Astrocyte of the cerebellum (primary cell): ENCODE measurements at regions not wholly inside any gene's neighbourhood (a gene's known extent, or its start where the extent isn't known, plus 50 kb on each side); places are given as distances from the start of the nearest gene placed in this dataset.

Experiments used
- DNase-seq: peaks from one replicate; pipeline ENCODE4 v3.0.0-alpha.2; 2011; ENCODE audit warnings: low read depth
- H3K4me3 ChIP-seq: 2 replicates; pipeline ENCODE4 v1.5.1; 2011; ENCODE audit warnings: mild to moderate bottlenecking, low read depth, low read length, moderate library complexity
- CTCF ChIP-seq: IDR thresholded peaks from 2 replicates; pipeline ENCODE4 v1.5.1; 2012; ENCODE audit warnings: low read length, low read depth, moderate library complexity, mild to moderate bottlenecking; ENCODE audit errors: missing control alignments
- in situ Hi-C: cut with HindIII; loops from 2 replicates; pipeline ENCODE4 v1.10.0; 2017; ENCODE audit warnings: low sequenced_read_pairs

- H3K4me3 ChIP-seq = no peak overlapping the region
- in situ Hi-C loops = loop anchor here (5.0 kb wide), 1 partner anchor 107 kb away; no protein-coding TSS in a partner anchor
- DNase-seq = no peak
- no peak for TF ChIP-seq CTCF
Measured at GRCh38 chrX:5648941-5649568, 579.6 kb downstream of the NLGN4X start.

GRCh38 chrX:5646818-5647217 lies 581.8 kb downstream of the NLGN4X start:
- in situ Hi-C loops = loop anchor here (5.0 kb wide), 1 partner anchor 105 kb away; no protein-coding TSS in a partner anchor
- no peak for DNase-seq
- TF ChIP-seq CTCF = no peak
- H3K4me3 ChIP-seq = no peak overlapping the region

GRCh38 chrX:5644776-5645175 lies 583.9 kb downstream of the NLGN4X start:
- in situ Hi-C loops = loop anchor here (5.0 kb wide), 1 partner anchor 102 kb away; no protein-coding TSS in a partner anchor

GRCh38 chrX:5640071-5640470 lies 588.6 kb downstream of the NLGN4X start:
- DNase-seq = no peak
- H3K4me3 ChIP-seq = no peak overlapping the region
- in situ Hi-C loops = no loop called here
- TF ChIP-seq CTCF = no peak

More at GRCh38 chrX:5644776-5645175, 583.9 kb downstream of the NLGN4X start:
- H3K4me3 ChIP-seq = no peak overlapping the region
- TF ChIP-seq CTCF = no peak
- DNase-seq = no peak

- in situ Hi-C loops = no loop called here
- no peak for TF ChIP-seq CTCF
- H3K4me3 ChIP-seq = no peak overlapping the region
Measured at GRCh38 chrX:5638572-5638971, 590.1 kb downstream of the NLGN4X start.

GRCh38 chrX:5632887-5633286 lies 595.8 kb downstream of the NLGN4X start:
- DNase-seq = no peak
- in situ Hi-C loops = no loop called here
- no peak overlapping the region for H3K4me3 ChIP-seq
- no peak for TF ChIP-seq CTCF

More at GRCh38 chrX:5638572-5638971, 590.1 kb downstream of the NLGN4X start:
- DNase-seq = no peak
